NCI-H226 (cell line): ENCODE measurements at regions not wholly inside any gene's neighbourhood (a gene's known extent, or its start where the extent isn't known, plus 50 kb on each side); places are given as distances from the start of the nearest gene placed in this dataset.
A peak's percentile ranks its signal among the peaks of the same experiment; 100 is the strongest.
"Not testable (repeated sequence)": the region's sequence is repeated elsewhere in the genome, so short reads cannot be mapped to it uniquely, and the experiment has no call there.

Source experiments
- DNase-seq: peaks from one replicate; pipeline ENCODE4 v3.0.0-alpha.2; 2015

DNA sequence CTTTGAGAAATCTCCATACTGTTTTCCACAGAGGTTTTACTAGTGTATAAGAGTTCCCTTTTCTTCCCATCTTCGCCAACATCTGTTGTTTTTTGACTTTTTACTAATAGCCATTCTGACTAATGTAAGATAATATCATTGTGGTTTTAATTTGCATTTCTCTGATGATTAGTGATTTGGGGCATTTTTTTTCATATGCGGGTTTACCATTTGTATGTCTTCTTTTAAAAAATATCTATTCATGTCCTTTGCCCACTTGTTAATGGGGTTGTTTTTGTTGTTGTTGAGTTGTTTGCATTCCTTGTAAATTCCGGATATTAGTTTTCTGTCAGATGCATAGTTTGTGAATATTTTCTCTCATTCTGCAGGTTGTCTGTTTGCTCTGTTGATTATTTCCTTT lies 167.1 kb downstream of the PRL start:
- DNase-seq = no peak

DNA sequence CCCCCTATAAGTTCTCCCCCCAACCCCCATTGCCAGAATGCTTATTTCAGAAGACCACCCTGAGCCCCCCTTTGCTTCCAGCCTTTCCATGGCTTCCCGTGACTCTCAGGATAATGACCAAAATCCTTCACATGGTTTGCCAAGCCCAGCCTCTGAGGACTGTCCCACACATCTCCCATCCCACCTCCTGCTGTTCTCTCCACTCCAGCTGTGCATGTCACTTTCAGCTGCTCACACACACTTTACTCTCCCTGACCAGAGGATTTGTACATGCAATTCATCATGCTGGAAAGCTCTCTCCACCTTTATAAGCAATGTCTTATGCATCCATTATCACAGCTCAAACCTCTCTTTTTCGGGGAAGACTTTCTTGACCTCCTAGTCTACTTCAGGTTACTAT lies 164.2 kb downstream of the PRL start:
- no peak for DNase-seq

DNA sequence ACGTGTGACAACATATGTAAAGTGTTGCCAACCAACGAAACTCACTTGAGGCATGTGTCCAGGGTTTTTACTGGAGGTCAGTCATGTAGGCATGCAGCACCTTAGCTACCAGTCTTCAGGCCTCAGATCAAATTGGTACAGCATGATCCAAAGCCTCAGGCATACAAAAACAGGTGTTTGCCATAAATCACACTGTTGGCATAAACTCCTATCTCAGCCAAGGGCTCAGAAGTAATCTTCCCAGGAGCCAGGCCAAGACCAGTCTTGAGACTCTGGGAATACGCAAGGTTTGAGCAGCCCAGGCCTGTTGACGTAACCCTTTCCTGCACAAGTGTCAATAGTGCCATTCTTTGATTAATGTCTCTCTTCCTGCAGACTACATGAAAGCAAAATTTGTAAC lies 163.5 kb downstream of the PRL start:
- peak; percentile 15 for DNase-seq

DNA sequence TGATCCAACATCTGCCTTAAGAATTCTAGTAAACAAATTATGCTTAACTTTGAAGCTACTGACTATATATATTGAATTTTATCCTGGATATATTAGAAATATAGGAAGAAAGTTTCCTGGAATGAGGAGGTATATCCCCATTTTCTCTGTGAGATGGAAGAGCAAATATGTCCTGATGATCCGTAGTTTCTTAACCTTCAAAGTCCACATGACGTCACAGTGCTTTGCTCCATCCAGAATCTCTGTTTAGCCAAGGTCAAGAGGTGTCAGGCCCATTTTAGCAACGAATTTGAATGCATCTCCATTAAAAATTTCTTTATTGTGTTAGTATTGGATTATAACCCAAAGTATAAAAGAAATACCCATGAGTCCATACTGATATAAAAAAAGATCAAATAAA lies 162.5 kb downstream of the PRL start:
- DNase-seq = no peak

DNA sequence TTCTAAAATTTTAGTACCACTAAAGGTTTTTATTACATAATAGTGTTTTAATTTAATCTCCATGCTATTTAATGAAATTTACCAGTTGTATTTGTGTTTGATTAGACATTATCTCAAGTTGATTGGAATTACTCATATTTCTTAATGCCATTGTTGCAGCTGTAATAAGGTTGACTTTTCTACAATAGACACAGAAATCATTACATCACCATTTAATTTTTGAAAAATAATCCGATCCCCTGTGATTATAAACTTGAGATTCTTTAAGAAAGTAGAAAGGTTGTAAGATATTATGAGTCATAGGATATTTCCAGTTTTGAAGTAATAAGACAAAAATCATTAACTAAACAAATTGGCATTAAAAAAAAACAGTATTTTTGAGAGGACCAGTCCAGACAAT lies 161.4 kb downstream of the PRL start:
- no peak for DNase-seq

DNA sequence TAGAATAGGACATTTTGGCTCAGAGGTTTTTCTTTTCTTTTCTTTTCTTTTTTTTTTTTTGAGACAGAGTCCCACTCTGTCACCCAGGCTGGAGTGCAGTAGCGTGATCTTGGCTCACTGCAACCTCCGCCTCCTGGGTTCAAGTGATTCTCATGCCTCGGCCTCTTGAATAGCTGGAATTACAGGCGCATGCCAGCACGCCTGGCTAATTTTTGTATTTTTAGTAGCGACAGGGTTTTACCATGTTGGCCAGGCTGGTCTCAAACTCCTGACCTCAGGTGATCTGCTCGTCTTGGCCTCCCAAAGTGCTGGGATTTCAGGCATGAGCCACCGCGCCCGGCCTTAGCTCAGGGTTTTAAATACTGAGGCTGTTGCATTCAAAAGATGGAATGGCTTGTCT lies 156.1 kb downstream of the PRL start:
- DNase-seq = not testable (repeated sequence)

DNA sequence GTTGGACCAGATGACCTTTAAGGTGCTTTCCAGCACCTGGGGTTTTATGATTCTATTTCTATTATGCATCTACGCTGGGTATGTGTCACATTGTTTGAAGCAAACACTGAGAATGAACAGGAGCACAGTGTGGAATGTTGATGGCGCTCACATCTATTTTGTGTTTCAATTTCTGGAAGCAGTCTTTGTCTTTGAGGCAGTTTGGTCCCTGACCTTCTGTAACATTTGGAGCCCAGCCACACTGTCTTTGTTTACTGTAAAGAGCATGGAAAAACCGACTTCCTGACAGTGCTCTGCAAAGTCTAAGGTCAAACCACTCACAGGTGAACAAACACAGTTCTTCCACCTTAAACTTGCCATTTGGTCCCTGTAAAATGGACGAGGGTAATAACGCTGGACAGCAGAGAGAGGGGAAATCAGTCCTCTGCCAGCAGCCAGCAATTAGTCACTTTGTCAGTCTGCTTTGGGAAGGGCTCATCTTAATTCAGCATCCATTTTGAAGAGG lies 155.5 kb downstream of the PRL start:
- DNase-seq = no peak

DNA sequence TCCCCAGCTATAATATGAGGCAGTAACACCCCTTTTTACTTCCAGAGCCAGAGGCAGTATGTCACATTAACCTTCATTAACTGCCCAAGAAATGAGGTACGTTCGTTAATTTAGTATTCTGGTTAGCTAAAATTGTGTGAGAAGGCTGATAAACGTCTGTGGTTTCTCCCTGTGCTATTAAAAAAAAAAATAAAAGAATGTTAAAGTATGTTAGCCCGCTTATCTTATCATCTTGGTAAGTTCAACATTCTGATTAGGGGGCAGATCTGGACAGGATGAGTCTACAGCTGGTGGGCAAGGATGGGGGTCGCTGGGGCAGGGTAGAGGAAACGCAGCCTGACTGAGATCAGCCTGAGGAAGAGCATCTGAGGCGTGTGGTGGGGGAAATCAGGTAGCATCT lies 154.0 kb downstream of the PRL start:
- DNase-seq = no peak

DNA sequence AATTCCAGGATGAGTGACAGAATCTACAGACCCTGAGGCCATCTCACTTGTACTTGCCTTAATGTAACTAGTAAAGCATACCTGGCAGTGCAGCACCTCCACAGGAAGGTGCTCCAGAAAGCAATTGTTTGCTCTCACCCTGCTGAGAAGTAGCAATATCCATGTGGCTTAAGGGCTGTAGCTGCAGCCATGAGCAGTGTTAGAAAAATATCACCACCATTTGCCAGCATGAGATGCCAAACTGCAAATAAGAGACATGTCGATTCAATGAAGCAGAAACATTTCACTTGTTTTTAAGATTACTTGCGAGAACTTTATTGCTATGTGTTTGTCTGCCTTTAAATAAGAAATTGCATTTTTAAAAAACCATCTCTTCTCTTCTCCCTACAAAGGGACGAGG lies 151.5 kb downstream of the PRL start:
- no peak for DNase-seq

DNA sequence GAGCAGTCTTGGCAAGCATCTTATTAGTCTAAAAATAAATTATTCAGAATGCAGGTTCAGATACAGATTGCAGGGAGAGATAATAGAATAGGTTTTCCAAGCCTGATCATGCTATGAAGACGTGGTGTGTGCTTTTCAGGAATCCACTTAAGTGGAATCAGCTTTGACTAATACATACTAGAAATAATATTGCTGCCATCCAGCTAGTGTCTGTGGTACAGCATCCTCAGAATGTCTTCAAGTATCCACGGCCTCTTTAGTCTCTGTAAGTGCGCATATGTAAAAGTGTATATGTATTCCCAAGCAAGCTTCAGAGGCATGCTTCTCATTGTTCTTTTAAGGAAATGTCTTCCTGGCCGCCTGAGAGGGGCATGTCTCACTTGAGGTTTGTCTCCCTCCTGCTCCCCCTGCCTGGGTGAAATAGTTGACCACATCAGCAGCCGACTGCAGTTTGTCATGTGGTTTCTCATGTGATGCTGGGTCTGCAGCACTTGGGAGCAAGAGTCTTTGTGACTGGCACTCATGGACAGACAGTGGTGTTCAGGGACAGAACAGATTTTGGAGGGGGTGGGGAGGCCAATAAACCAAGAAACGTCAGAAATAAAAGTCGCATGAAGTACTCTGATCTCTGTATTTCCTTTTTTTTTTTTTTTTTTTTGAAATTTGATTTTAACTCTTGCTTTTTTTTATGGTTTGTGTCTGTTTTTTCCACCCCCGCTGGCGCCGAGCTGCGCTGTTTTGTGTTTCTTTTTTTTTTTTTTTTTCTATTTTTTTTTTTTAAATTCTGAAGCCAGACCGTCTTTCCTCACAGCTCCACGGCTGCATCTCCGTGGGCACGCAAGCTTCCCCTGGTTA lies 150.8 kb downstream of the PRL start:
- no peak for DNase-seq

DNA sequence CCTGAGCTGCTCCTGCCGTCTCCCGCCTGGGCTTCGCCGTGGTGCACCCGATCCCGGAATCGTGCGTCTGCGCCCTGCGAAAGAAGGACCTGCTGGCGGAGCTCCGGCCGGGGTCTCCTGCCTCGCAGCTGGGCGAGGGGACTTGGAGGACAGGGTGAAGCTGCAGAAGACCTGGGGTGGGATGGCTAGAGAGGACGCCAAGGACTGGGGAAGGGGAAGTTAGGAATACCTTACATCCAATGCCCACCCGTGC lies 150.2 kb downstream of the PRL start:
- DNase-seq = no peak

DNA sequence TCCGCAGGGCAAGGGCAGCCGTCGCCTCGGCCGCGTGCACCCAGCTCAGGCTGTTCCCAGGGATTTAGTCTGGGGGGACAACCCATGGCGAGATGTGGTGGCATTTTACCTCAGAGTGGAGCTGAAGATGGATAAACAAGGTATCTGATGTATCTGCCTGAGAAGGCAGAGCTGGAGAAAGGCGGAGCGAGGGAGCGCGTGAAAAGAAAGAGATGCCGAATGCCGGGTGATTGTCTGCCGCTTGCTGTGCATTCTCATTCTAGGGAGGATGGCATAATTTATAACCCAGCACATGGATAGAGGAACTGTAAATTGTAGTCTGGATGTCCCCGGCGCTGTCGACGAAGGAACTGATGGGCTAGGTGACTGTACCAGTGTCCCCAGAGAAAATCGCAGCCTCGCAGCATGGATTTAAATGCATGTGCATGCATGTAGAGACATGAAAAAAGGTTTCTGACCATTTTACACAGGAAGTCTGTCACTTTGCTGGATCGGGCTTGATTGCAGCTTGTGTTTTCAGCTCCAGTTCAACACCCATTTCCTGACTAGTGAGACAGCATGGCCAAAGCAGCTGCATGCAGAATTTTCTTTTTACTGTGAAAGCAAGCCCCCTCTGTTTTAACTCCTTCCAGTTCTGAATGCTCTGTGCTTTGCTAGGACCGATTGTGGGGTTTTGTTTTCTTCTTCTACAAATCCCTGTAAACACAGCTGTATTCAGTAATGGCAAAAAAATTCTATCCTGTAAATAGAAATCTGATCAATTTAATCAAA lies 149.7 kb downstream of the PRL start:
- no peak for DNase-seq

DNA sequence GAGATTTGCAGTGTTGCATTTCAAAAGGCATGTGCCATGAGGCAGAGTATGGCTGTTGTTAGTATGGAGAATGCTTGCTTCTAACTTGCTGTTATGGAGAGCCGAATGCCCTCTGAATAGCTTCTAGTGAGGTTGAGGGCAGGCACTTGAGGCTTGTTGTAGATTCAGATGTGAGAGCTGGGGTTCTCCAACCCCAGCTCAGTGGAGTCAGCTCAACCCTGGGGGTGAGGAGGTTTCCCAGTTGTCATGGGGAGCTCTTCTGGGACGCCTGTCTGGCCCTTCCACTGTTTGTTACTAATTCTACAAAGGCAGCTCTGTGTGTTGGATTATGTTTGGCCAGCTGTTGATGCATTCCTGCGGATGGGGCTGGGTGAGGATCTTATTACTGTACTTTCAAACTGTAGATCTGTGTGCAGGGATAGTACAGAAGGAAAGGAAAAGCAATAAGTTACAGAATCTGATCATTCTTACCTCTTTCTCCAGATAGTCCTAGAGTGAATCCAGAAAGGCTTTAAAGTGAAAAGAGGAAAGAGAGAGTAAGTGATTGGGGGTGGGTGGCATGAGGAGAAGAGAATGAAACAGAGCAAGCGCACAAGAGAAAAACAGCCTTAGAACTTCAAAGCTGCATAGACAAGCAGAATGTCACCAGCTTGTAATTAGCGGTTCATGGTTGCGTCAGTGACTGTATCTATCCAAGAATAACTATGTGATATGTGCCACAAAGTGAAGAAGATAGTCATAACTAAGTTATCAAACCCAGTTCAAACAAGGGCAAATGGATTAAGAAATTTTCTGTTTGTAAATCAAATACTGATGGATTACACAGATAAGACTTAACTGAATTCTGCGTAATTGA lies 148.7 kb downstream of the PRL start:
- no peak for DNase-seq

DNA sequence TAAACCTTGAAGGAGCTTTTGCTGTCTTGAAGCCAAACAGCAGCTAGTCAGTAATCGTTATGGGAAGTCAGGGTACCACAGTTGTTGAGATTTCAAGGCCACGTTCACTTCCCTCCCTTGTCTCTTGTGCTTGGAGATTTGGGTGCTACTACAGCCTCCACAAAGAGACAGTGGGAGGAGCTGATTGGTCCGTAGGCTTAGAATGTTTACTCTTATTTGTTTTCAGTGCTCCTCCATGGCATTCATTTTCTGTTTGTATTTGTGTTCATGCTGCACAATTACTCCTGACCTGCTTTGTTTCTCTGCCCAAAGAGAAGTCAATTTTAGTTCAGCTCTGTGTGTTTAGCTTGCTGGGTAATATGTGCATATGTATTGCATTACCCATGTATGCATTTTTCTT lies 147.7 kb downstream of the PRL start:
- DNase-seq = no peak

DNA sequence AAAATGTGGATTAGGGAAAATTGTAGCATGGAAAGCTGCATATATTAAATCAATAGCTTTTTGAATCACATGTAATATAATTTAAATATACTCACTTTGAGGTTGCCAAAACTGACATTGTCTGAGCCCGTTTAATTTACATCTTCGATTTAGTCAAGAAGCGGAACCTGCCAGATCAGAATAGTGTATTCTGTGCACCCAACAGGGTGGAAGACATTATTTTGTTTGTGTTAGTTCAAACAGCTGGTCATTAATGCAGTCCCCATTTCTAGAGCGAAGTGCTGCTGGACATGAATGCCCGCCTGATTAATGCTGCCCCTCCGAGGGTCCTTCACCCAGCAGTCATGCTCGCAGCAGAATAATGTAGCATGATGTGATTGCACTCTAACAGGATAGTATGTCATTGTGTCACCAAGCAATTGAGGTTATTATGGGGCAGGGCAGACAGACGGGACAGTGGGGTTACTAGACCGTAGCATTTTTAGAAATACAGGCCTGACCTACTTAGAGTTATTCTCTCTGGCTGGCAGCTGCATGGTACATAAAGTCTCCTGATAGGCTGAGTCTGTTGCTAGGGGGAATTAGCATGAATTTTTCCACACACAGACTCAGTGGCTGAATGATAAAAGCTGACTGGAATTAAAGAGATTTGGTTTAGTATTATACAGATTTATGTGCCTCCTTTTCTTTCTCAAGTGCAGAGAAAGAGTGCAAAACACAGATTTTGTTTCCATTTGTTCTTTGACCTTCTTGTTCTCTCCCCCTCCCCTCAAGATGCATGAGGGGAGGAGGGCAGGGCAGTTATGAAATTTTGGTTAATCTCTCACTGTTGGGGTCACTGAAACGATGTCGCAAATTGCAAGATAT lies 147.1 kb downstream of the PRL start:
- DNase-seq = no peak

DNA sequence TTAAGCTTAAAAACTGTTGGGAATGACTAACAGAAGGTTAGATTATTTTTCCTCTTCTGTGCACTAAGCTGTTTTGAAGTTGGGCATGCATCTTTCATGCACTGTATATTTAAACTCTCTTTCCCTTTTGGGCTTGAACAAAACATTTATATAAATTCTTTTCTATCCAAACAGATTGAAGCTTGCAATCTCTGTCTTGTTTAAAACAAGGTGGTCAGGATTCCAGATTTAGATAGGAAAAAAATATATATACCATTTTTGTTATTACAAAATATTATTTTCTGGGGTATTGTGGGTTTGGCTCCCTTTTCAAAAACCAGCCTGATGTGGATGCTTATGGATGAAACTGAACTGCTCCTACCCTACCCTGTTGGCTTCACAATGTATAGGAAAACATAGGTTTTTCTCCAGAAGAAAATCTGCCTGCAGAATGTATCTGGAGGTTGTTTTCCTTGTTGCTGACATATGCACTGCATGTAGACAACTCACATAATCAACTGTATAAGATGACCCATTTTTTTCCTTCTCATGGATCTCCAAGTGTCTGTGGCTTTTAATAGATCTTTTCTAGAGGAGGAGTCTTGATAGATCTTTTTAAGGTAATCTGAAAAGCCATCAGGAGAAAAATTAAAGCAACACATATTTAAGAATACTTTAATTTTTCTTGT lies 146.3 kb downstream of the PRL start:
- DNase-seq = no peak

DNA sequence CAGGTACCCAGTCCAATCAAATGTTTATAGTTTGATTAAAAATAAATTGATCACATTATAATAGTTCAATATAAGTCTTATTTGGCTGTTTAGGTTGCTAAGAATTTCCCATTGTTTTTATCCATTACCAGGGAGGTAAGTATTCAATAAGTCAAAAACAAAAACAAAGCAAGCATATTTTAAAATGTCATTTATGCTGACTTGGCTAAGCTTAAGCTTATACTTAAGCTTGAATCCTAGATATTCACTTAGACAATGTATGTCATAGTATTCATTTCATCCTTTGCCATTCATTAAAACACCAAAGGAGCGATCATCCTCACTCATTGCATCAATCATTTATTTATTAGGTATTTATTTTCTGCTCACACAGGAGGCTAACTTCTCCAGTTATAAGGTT lies 144.9 kb downstream of the PRL start:
- DNase-seq = no peak

DNA sequence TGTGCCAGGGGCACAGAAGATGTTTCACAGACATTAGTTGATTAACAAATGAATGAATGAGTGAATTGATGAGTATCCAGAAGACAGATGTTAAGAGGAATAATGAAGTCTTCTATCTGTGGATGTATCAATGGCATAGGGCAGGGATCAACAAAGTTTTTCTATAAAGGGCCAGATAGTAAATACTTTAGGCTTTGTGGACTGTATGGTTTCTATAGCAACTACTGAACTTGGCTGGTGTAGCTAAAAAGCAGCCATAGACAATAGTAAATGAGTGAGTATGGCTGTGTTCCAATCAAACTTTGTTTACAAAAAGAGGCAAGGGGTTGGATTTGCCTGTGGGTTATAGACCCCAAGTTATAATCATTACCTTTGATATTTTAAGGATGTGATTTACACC lies 144.0 kb downstream of the PRL start:
- DNase-seq = no peak

DNA sequence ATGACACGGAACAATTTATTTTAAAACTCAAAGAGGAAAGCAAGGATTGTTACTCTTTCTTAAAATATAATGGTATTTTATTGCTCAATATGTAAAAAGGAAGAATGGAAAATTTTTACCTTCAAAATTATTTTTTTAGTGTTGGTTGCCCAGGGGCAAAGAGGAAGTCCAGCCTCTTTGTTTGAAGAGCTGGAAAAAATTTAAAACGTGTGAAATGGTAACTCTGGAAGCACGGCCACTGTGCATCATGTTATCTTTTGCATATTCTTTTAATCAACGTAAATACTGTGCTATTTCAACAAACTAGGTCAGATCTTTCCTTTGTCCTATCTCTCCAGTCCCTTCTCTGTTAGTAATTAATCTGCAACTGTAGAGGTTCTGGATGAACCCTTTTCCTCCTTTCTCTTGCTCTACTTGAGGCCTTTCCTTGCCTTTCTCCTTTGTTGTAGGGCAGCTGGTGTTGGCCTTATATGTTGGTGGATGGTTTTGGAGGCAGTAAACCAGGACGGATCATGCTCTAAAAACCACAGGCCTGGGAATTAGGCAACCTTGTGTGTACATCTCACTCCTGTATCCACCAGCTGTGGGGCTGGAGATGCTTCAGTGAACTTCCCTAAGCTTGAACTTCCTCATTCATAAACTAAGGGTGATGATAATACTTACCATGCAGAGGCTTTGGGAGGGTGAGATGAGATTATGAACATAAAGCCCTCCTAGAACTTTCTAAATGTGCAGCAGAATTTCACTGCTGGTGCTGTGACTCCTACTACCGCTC lies 143.3 kb downstream of the PRL start:
- DNase-seq = no peak

DNA sequence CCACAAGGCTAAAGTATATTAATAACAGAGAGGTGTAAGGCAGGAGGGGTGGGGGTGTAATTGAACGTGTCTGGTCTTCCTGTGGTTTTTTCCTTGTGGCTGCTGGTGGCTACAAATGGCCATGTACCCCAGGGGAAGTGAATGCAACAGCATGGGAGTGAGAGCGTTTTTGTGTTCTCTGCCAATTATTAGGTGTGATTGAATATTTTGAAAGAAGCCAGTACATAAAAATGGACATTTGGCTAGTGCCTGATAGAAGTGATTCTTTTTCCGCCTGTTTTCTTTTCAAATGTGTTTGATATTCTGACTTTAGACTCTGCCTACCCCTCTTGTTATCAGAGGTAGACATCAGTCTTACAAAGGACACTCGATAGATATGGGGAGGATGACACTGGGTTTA lies 141.3 kb downstream of the PRL start:
- DNase-seq = no peak

DNA sequence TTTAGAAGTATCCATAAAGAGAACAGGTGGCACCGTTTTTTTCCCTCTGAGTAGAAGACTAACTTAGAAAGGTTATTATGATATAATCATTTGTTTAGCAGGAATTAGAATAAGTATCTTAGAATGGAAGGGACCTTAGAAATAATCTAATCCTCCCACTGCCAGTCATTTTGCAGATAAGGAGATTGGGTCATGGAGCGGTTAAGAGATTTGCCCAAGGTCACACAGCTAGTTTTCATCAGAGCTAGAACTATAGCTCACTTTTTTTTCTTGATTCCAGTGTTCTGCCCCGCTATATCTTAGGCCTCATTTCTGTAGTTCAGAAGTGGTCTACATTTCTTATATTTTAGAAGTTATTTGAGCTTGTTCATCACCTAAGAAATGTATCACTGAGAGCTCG lies 139.6 kb downstream of the PRL start:
- DNase-seq = no peak
